SH-SY5Y (cell line): ENCODE measurements at regions not wholly inside any gene's neighbourhood (a gene's known extent, or its start where the extent isn't known, plus 50 kb on each side); places are given as distances from the start of the nearest gene placed in this dataset.

Experiments used
- GATA2 ChIP-seq: IDR thresholded peaks from 2 replicates; pipeline ENCODE4 v1.6.1; 2011; ENCODE audit warnings: mild to moderate bottlenecking, low read depth, low read length
- GATA3 ChIP-seq: IDR thresholded peaks from 2 replicates; pipeline ENCODE4 v1.6.1; 2011; ENCODE audit warnings: low read depth, mild to moderate bottlenecking, low read length, moderate library complexity

DNA sequence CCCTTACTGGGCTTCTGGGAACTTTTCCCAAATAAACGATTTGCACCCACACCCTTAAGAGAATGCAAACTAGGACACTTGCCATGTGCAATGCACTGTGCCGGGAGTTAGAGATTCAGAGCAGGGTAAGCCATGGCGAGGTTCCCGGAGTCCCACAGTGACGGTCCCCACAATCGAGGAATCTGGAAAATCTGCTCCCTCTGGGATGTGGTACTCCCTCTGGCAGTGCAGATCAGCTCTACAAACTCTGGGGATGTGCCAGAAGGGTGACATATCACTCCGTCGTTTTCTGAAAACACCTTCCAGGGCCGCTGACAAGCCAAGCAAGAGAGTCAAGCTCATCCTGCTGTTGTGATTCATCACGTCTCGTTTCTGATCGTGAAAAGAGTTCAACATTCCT lies 537.5 kb downstream of the BCOR start:
- TF ChIP-seq GATA2, result no peak
- TF ChIP-seq GATA3, result no peak
